Activated T-cell treated with anti-CD3 and anti-CD28 coated beads, Interleukin-2, amount 50 U/mL, for 4 hours (primary cell): ENCODE measurements at regions not wholly inside any gene's neighbourhood (a gene's known extent, or its start where the extent isn't known, plus 50 kb on each side); places are given as distances from the start of the nearest gene placed in this dataset.
"Not testable (repeated sequence)": the region's sequence is repeated elsewhere in the genome, so short reads cannot be mapped to it uniquely, and the experiment has no call there.

Experiments
- ATAC-seq, 2 donors: fragments of 200-7000 bp; cut with Tn5 transposase; one replicate each; pipeline ENCODE4 v1.10.0; 2021
- DNase-seq: peaks from one replicate; pipeline ENCODE4 v3.0.0-alpha.2; 2020
- H3K27me3 Mint-ChIP-seq: one replicate; pipeline ENCODE4 v1.8.0; 2021; ENCODE audit warnings: low read depth, mixed read lengths
- H3K36me3 Mint-ChIP-seq: one replicate; pipeline ENCODE4 v1.8.0; 2022; ENCODE audit warnings: mixed read lengths; ENCODE audit not compliant: insufficient read depth
- H3K4me1 Mint-ChIP-seq: one replicate; pipeline ENCODE4 v1.8.0; 2021; ENCODE audit warnings: low read depth, mixed read lengths
- H3K4me3 Mint-ChIP-seq: one replicate; pipeline ENCODE4 v1.8.0; 2021; ENCODE audit warnings: mild to moderate bottlenecking, moderate library complexity, mixed read lengths
- H3K9me3 Mint-ChIP-seq: one replicate; pipeline ENCODE4 v1.8.0; 2021; ENCODE audit warnings: mixed read lengths

- ATAC-seq: no peak
- Mint-ChIP-seq H3K4me1 (peaks cover 16% of the 10 kb centered on the region), H3K36me3 (no peaks in the 10 kb centered on the region), H3K4me3 (peak overlapping the region; percentile 90), H3K9me3 (no peaks in the 10 kb centered on the region), H3K27me3 (no peaks in the 10 kb centered on the region)
- no peak for DNase-seq
These were observed 112.5 kb upstream of the NBPF11 start for GRCh38 chr1:148264374-148265276.

- ATAC-seq (no peak), DNase-seq (peak; percentile 14)
- Mint-ChIP-seq H3K4me1 (peaks cover 16% of the 10 kb centered on the region), H3K9me3 (no peaks in the 10 kb centered on the region), H3K36me3 (no peaks in the 10 kb centered on the region), H3K4me3 (peak overlapping the region; percentile 90), H3K27me3 (no peaks in the 10 kb centered on the region)
These were observed 111.8 kb upstream of the NBPF11 start for GRCh38 chr1:148263906-148264255.

DNA sequence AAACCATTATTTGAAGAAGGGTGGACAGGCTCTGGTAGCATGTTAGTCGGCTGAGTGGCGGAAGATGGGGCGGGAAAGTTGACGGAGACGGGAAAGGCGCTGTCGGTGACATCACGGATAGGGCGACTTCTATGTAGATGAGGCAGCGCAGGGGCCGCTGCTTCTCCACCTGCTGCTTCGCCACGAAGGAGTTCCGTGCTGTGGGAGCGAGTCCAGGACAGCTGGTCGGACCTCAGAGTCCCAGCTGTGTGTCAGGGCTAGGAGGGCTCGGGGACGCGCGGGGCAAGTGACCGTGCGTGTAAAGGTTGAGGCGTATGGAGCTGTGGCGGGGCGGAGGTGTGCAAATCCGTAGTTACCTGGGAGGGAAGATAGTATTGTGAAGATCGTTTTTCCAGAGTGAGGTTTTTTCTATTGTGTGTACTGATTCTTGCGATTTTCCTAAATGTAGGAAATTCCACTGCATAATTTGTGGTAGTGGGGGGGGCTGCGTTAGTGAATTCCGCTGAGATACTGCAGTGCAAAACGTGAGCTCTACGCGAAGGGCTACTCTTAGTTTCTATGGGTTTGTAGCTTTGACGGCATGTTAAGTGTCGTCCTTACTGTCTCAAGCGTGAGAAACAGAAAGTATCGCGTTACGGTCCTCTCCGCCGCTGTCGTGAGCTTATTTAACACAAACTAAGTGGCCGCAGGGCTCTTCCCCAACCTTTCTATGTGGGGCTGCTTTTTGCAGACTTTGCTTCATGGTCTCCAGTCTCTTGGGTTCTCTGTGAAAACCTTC lies 111.2 kb upstream of the NBPF11 start:
- H3K36me3 Mint-ChIP-seq: no peaks in the 10 kb centered on the region
- DNase-seq (peak; percentile 36), ATAC-seq (peak; percentile 80 to 84)
- peak overlapping the region; percentile 90 for H3K4me3 Mint-ChIP-seq
- H3K9me3 Mint-ChIP-seq: no peaks in the 10 kb centered on the region
- peaks cover 16% of the 10 kb centered on the region for H3K4me1 Mint-ChIP-seq
- H3K27me3 Mint-ChIP-seq: no peaks in the 10 kb centered on the region

- not testable (repeated sequence) for DNase-seq, H3K9me3 Mint-ChIP-seq, H3K27me3 Mint-ChIP-seq, ATAC-seq, H3K36me3 Mint-ChIP-seq, H3K4me3 Mint-ChIP-seq
- H3K4me1 Mint-ChIP-seq: peaks cover 16% of the 10 kb centered on the region
These were observed 109.6 kb upstream of the NBPF11 start for GRCh38 chr1:148261684-148262083.

DNA sequence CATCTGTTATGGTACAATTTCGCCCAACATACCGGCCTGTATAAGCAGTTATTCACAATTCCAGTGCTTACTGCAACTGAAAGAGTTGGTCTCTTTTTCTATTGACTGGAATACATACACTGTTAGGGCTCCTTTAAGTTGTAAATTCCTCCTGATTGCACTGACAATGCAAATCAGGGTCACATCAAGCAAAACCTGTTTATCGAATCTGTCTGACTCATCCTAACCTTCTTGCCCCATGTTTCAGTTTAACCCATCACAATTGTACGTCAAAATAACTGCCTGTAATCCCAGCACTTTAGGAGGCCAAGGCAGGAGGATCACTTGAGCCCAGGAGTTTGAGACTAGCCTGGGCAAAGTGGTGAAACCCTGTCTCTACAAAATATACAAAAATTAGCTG lies 105.8 kb upstream of the NBPF11 start:
- not testable (repeated sequence) for H3K27me3 Mint-ChIP-seq, ATAC-seq, H3K9me3 Mint-ChIP-seq, H3K4me1 Mint-ChIP-seq, H3K4me3 Mint-ChIP-seq, DNase-seq, H3K36me3 Mint-ChIP-seq

- not testable (repeated sequence) for H3K36me3 Mint-ChIP-seq, H3K27me3 Mint-ChIP-seq, H3K4me3 Mint-ChIP-seq, H3K9me3 Mint-ChIP-seq, H3K4me1 Mint-ChIP-seq
- peak; percentile 14 for DNase-seq
- ATAC-seq: peak; percentile 57 to 73
These were observed 102.7 kb upstream of the NBPF11 start for GRCh38 chr1:148254611-148255429.

DNA sequence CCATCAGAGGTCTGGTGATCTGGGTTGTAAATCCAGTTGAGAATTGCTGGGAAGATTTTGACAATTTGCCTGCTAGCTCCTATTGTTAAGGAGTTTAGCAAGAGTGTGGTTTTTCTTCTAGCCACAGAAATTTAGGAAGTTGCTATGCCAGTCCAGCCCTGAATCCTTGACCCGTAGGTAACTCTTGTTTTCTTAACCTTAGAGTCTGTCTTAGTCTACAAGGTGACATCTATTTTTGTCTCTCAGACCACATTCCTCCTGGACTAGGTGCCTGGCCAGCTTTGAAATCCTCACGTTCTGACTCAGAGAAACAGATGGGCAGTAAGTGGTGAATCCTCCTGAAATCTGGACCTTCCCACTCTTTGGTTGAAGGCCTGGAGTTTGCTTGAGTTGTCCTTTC lies 101.7 kb upstream of the NBPF11 start:
- ATAC-seq, H3K4me1 Mint-ChIP-seq, H3K36me3 Mint-ChIP-seq, H3K27me3 Mint-ChIP-seq, H3K4me3 Mint-ChIP-seq, H3K9me3 Mint-ChIP-seq, DNase-seq: not testable (repeated sequence)

GRCh38 chr1:148248798-148249197 lies 96.7 kb upstream of the NBPF11 start:
- H3K4me1 Mint-ChIP-seq, H3K36me3 Mint-ChIP-seq, H3K27me3 Mint-ChIP-seq, DNase-seq, H3K4me3 Mint-ChIP-seq, H3K9me3 Mint-ChIP-seq: not testable (repeated sequence)
- ATAC-seq: peak; percentile 90 to 92

GRCh38 chr1:148246258-148246861 lies 94.3 kb upstream of the NBPF11 start:
- not testable (repeated sequence) for H3K4me1 Mint-ChIP-seq, ATAC-seq, H3K4me3 Mint-ChIP-seq

DNA sequence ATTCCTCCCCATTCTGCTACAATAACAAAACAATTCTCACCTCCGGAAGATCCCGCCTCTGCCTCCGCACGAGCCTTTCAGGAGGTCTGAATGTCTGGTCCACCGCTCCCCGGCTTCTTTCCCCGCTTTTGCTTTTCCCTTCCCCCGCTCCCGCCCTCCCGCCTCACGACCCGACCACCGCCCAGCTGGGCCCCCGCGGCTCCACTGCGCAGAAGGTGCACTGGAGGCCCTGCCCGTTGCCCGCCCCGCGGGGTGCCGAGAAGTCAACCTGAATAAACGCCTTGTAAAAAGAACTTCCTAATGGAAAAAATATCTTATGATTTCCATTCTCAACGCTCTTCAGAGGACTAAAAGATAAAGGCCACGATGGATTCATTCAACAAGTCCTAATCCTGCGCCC lies 93.8 kb upstream of the NBPF11 start:
- DNase-seq, H3K4me1 Mint-ChIP-seq, H3K9me3 Mint-ChIP-seq, ATAC-seq, H3K27me3 Mint-ChIP-seq, H3K36me3 Mint-ChIP-seq, H3K4me3 Mint-ChIP-seq: not testable (repeated sequence)

More at GRCh38 chr1:148246258-148246861, 94.3 kb upstream of the NBPF11 start:
- not testable (repeated sequence) for H3K27me3 Mint-ChIP-seq, DNase-seq, H3K36me3 Mint-ChIP-seq, H3K9me3 Mint-ChIP-seq

GRCh38 chr1:148245443-148245842 lies 93.4 kb upstream of the NBPF11 start:
- not testable (repeated sequence) for H3K9me3 Mint-ChIP-seq, H3K36me3 Mint-ChIP-seq, H3K4me1 Mint-ChIP-seq, DNase-seq, H3K27me3 Mint-ChIP-seq, ATAC-seq, H3K4me3 Mint-ChIP-seq

- H3K9me3 Mint-ChIP-seq, H3K27me3 Mint-ChIP-seq, H3K36me3 Mint-ChIP-seq, DNase-seq, H3K4me1 Mint-ChIP-seq, H3K4me3 Mint-ChIP-seq, ATAC-seq: not testable (repeated sequence)
These were observed 81.2 kb upstream of the NBPF11 start for GRCh38 chr1:148233250-148233649.

DNA sequence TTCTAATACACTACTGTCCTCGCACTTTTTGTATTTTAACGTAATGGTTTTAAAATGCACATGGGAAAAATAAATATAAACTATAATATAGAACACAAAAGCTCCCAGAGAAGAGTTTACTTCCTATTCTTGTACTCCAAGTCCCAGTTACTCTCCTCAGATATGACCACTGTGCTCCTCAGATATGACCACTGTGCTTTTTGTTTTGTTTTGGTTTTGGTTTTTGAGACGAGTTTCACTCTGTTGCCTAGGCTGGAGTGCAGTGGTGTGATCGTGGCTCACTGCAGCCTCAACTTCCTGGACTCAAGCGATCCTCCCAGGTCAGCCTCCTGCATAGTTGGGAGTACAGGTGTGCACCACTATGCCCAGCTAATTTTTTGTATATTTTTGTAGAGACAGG lies 76.8 kb upstream of the NBPF11 start:
- not testable (repeated sequence) for H3K27me3 Mint-ChIP-seq, DNase-seq, H3K36me3 Mint-ChIP-seq, H3K4me1 Mint-ChIP-seq, H3K9me3 Mint-ChIP-seq, H3K4me3 Mint-ChIP-seq, ATAC-seq
